Astrocyte of the hippocampus (primary cell): ENCODE measurements at regions not wholly inside any gene's neighbourhood (a gene's known extent, or its start where the extent isn't known, plus 50 kb on each side); places are given as distances from the start of the nearest gene placed in this dataset.
A peak's percentile ranks its signal among the peaks of the same experiment; 100 is the strongest.

Source experiments
- DNase-seq: peaks from one replicate; pipeline ENCODE4 v3.0.0; 2011; ENCODE audit warnings: low read depth, low spot score

- no peak for DNase-seq
Measured at GRCh38 chr5:112112346-112112745, 306.7 kb downstream of the EPB41L4A start.

GRCh38 chr5:112109331-112110007 lies 309.6 kb downstream of the EPB41L4A start:
- peak; percentile 53 for DNase-seq

- no peak for DNase-seq
Measured at GRCh38 chr5:112106878-112107277, 312.2 kb downstream of the EPB41L4A start.

GRCh38 chr5:112097768-112098167 lies 321.3 kb downstream of the EPB41L4A start:
- no peak for DNase-seq

GRCh38 chr5:112087222-112087621 lies 330.2 kb upstream of the NREP start:
- DNase-seq: no peak

GRCh38 chr5:112086740-112087139 lies 329.7 kb upstream of the NREP start:
- DNase-seq: no peak

GRCh38 chr5:112084149-112084548 lies 327.2 kb upstream of the NREP start:
- DNase-seq: no peak

GRCh38 chr5:112083623-112084022 lies 326.6 kb upstream of the NREP start:
- DNase-seq: no peak

GRCh38 chr5:112077180-112077579 lies 320.2 kb upstream of the NREP start:
- DNase-seq: peak; percentile 8

- no peak for DNase-seq
Measured at GRCh38 chr5:112070022-112070421, 313.0 kb upstream of the NREP start.

- DNase-seq: no peak
Measured at GRCh38 chr5:112069329-112069728, 312.3 kb upstream of the NREP start.

- DNase-seq: no peak
Measured at GRCh38 chr5:112068593-112068992, 311.6 kb upstream of the NREP start.

- no peak for DNase-seq
Measured at GRCh38 chr5:112065781-112066180, 308.8 kb upstream of the NREP start.

GRCh38 chr5:112064956-112065355 lies 308.0 kb upstream of the NREP start:
- no peak for DNase-seq

- DNase-seq: no peak
Measured at GRCh38 chr5:112064271-112064701, 307.3 kb upstream of the NREP start.

- no peak for DNase-seq
Measured at GRCh38 chr5:112063856-112064255, 306.9 kb upstream of the NREP start.

GRCh38 chr5:112063191-112063590 lies 306.2 kb upstream of the NREP start:
- DNase-seq: no peak

GRCh38 chr5:112062181-112062580 lies 305.2 kb upstream of the NREP start:
- DNase-seq: no peak

- peak; percentile 7 for DNase-seq
Measured at GRCh38 chr5:112061666-112062065, 304.7 kb upstream of the NREP start.

GRCh38 chr5:112059579-112060135 lies 302.7 kb upstream of the NREP start:
- no peak for DNase-seq

GRCh38 chr5:112049738-112050137 lies 292.7 kb upstream of the NREP start:
- no peak for DNase-seq

- no peak for DNase-seq
Measured at GRCh38 chr5:112036206-112036605, 279.2 kb upstream of the NREP start.

- DNase-seq: no peak
Measured at GRCh38 chr5:112034421-112034979, 277.5 kb upstream of the NREP start.
